Adrenal gland (tissue), 9 donors: ENCODE measurements at regions not wholly inside any gene's neighbourhood (a gene's known extent, or its start where the extent isn't known, plus 50 kb on each side); places are given as distances from the start of the nearest gene placed in this dataset.

ENCODE experiments used
- DNase-seq, 7 donors: peaks; one replicate each; pipeline ENCODE4 v3.0.0-alpha.2; 2019 to 2020
- H3K27ac ChIP-seq, 5 donors: fragments of 200-600 bp; sonication (generic) in 4 of 5; 1 replicate in 3 of 5; 2 replicates in 2 of 5; pipeline versions ENCODE4 v1.5.1 to v1.8.0; 2016 to 2020; ENCODE audit warnings: mild to moderate bottlenecking in 1 of 5
- H3K27me3 ChIP-seq: fragments of 200-600 bp; 2 replicates; pipeline ENCODE4 v1.8.0; 2021
- H3K36me3 ChIP-seq, 2 donors: fragments of 200-600 bp; replicated peaks in 1 of 2; 1 replicate in 1 of 2; 2 replicates in 1 of 2; pipeline versions ENCODE4 v1.5.1 to v1.8.0; 2018 to 2022
- H3K4me1 ChIP-seq, 2 donors: fragments of 200-600 bp; replicated peaks in 1 of 2; 1 replicate in 1 of 2; 2 replicates in 1 of 2; pipeline versions ENCODE4 v1.5.1 to v1.8.0; 2018 to 2021
- H3K4me3 ChIP-seq, 4 donors: fragments of 200-600 bp; sonication (generic) in 3 of 4; one replicate each; pipeline ENCODE4 v1.5.1; 2016 to 2018
- H3K9me3 ChIP-seq, 3 donors: fragments of 200-600 bp; sonication (generic) in 1 of 3; replicated peaks in 1 of 3; 1 replicate in 2 of 3; 2 replicates in 1 of 3; pipeline versions ENCODE4 v1.5.1 to v1.8.0; 2016 to 2021
- CTCF ChIP-seq, 6 experiments: fragments of 450-650 bp in 4 of 6; fragments of 200-600 bp in 2 of 6; sonication (generic) in 1 of 6; IDR thresholded peaks; 1 replicate in 5 of 6; 2 replicates in 1 of 6; pipeline versions ENCODE4 v1.5.1 to v1.8.0; 2016 to 2021; ENCODE audit warnings: antibody characterized with exemption in 6 of 6, mild to moderate bottlenecking in 2 of 6, moderate library complexity in 1 of 6
- POLR2A ChIP-seq, 2 donors: fragments of 450-650 bp; IDR thresholded peaks; one replicate each; pipeline ENCODE4 v1.6.1; 2017; ENCODE audit warnings: antibody characterized with exemption in 2 of 2, mild to moderate bottlenecking in 2 of 2, moderate library complexity in 1 of 2
- WGBS, 4 donors: extraction: QIAGEN DNeasy Blood & Tissue Kit in 2 of 4; methylation state at CpG; one replicate each; pipeline versions ENCODE4 v1.1.5 to v1.1.7; 2013 to 2017; 5-methylcytosine and 5-hydroxymethylcytosine counted together
- intact Hi-C, 2 donors: fragments of 100-400 bp; cut with DNase I; formaldehyde crosslinking; loops; one replicate each; pipeline versions ENCODE4 v1.14.1 to v1.15.0; 2022 to 2023
- donor health status: healthy with polysubstance abuse.
- donor health status: Bipolar disorder and iron deficiency.
- donor health status: DM: yes; HTN: yes; CAD: no.
- donor health status: DM: no; HTN: no; CAD: no.
- donor health status: DM: no; HTN: no; CAD: no.

- H3K4me3 ChIP-seq: no peak overlapping the region
- no peaks in the 10 kb centered on the region for H3K36me3 ChIP-seq
- intact Hi-C loops: no loop called here
- no peaks in the 10 kb centered on the region for H3K27me3 ChIP-seq
- WGBS, 4 donors: 60 to 81% (median 69%) methylated on average over 4 of the region's 4 CpGs
- no peak for TF ChIP-seq CTCF (IDR thresholded peaks at IDR 0.05)
- no peak for TF ChIP-seq POLR2A (IDR thresholded peaks at IDR 0.05)
- H3K9me3 ChIP-seq: no peaks in the 10 kb centered on the region
- H3K27ac ChIP-seq: no peak overlapping the region
- DNase-seq: no peak
- no peaks in the 10 kb centered on the region for H3K4me1 ChIP-seq
Measured at GRCh38 chr16:65600046-65600445, 478.2 kb upstream of the CDH11 start.

- intact Hi-C loops: no loop called here
- Histone ChIP-seq H3K27me3 (no peaks in the 10 kb centered on the region), H3K36me3 (no peaks in the 10 kb centered on the region), H3K4me3 (no peak overlapping the region), H3K4me1 (no peaks in the 10 kb centered on the region), H3K9me3 (no peaks in the 10 kb centered on the region), H3K27ac (no peak overlapping the region)
- no peak for TF ChIP-seq POLR2A (IDR thresholded peaks at IDR 0.05)
- TF ChIP-seq CTCF (IDR thresholded peaks at IDR 0.05): no peak
- WGBS, 4 donors: 84 to 92% (median 85%) methylated on average over 3 of the region's 3 CpGs
- no peak for DNase-seq
Measured at GRCh38 chr16:65598621-65599020, 476.8 kb upstream of the CDH11 start.

- no peak overlapping the region for H3K27ac ChIP-seq
- TF ChIP-seq CTCF (IDR thresholded peaks at IDR 0.05) (no peak), POLR2A (IDR thresholded peaks at IDR 0.05) (no peak)
- H3K36me3 ChIP-seq: no peaks in the 10 kb centered on the region
- no peak overlapping the region for H3K4me3 ChIP-seq
- intact Hi-C loops: no loop called here
- no peak for DNase-seq
- H3K9me3 ChIP-seq: no peaks in the 10 kb centered on the region
- WGBS, 4 donors: 71 to 76% (median 74%) methylated on average over 3 of the region's 3 CpGs
- H3K27me3 ChIP-seq: no peaks in the 10 kb centered on the region
- no peaks in the 10 kb centered on the region for H3K4me1 ChIP-seq
Measured at GRCh38 chr16:65583498-65583897, 461.6 kb upstream of the CDH11 start.

- no peaks in the 10 kb centered on the region for H3K27me3 ChIP-seq
- DNase-seq: no peak
- no peaks in the 10 kb centered on the region for H3K9me3 ChIP-seq
- H3K36me3 ChIP-seq: no peaks in the 10 kb centered on the region
- TF ChIP-seq POLR2A (IDR thresholded peaks at IDR 0.05): no peak
- TF ChIP-seq CTCF (IDR thresholded peaks at IDR 0.05): no peak
- no peaks in the 10 kb centered on the region for H3K4me1 ChIP-seq
- 51 to 72% (median 65%) methylated on average over 6 of the region's 6 CpGs for WGBS, 4 donors
- H3K27ac ChIP-seq: no peak overlapping the region
- no peak overlapping the region for H3K4me3 ChIP-seq
- intact Hi-C loops: no loop called here
Measured at GRCh38 chr16:65579050-65579449, 457.2 kb upstream of the CDH11 start.
